ENCODE measurements at regions not wholly inside any gene's neighbourhood (a gene's known extent, or its start where the extent isn't known, plus 50 kb on each side); places are given as distances from the start of the nearest gene placed in this dataset.

GRCh38 chr13:105758918-105759860, 776.3 kb downstream of the EFNB2 start:
- no peak for TF ChIP-seq CTCF (IDR thresholded peaks at IDR 0.05)
- TF ChIP-seq POLR2A (IDR thresholded peaks at IDR 0.05) = no peak
- no peak for TF ChIP-seq POLR2AphosphoS5 (IDR thresholded peaks at IDR 0.05)

Measured in breast epithelium (tissue), 3 donors.